ENCODE measurements at regions not wholly inside any gene's neighbourhood (a gene's known extent, or its start where the extent isn't known, plus 50 kb on each side); places are given as distances from the start of the nearest gene placed in this dataset.

DNA sequence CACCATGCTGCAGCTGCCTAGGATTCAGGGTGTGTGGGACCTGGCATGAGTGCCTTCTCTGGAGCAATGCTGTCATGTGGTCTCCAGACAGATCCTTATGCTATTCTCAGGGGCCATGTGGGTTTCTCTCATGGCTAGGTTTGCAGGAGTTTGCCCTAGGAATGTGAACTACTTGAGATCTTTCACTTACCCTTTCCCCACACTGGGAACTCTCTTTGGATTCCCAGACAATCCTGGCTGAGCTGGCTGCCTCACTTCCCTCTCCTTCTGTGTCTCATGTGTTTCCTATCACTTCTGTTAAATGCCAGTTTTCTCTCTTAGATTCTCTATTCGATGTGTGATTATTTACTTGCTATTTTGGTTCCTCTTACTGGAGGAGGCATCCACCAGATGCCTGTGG, 270.2 kb upstream of the RASA1 start:
- Mint-ChIP-seq H3K27me3 (ENCODE audit: low read depth) (peaks cover 8% of the 10 kb centered on the region), H3K9me3 (no peaks in the 10 kb centered on the region)
- no peak for DNase-seq

GRCh38 chr5:86999951-87000350, 267.7 kb upstream of the RASA1 start:
- Mint-ChIP-seq H3K27me3 (ENCODE audit: low read depth) (peaks cover 8% of the 10 kb centered on the region), H3K4me1 (ENCODE audit: low read depth) (no peaks in the 10 kb centered on the region), H3K9me3 (no peaks in the 10 kb centered on the region), H3K4me3 (no peak overlapping the region), H3K36me3 (ENCODE audit: insufficient read depth) (no peaks in the 10 kb centered on the region)
- ATAC-seq, result no peak
- DNase-seq, result no peak

More for the DNA sequence above, 270.2 kb upstream of the RASA1 start:
- no peak for ATAC-seq
- no peak overlapping the region for H3K4me3 Mint-ChIP-seq
- H3K36me3 Mint-ChIP-seq (ENCODE audit: insufficient read depth), result no peaks in the 10 kb centered on the region
- H3K4me1 Mint-ChIP-seq (ENCODE audit: low read depth), result no peaks in the 10 kb centered on the region

DNA sequence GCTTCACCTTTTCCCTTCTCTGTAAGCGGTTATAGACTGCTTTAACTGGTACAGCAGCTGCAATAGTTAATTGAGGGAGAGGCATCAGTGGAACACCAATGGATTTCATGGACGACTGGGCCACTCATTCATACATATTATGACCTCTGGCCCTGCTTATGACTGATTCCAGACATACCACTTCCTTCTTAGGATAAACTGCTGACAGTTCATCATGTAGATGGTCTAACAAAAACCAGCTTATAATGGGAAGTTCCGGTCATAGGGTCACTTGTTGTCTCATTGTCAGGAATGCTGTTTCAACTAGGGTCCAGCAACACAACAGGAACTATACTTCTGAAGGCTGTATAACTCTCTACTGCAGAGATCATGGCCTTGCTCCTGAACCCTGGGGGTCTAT, 265.2 kb upstream of the RASA1 start:
- H3K9me3 Mint-ChIP-seq, result no peaks in the 10 kb centered on the region
- ATAC-seq (no peak), DNase-seq (no peak)
- no peak overlapping the region for H3K4me3 Mint-ChIP-seq
- peaks cover 8% of the 10 kb centered on the region for H3K27me3 Mint-ChIP-seq (ENCODE audit: low read depth)
- H3K4me1 Mint-ChIP-seq (ENCODE audit: low read depth), result no peaks in the 10 kb centered on the region
- no peaks in the 10 kb centered on the region for H3K36me3 Mint-ChIP-seq (ENCODE audit: insufficient read depth)

DNA sequence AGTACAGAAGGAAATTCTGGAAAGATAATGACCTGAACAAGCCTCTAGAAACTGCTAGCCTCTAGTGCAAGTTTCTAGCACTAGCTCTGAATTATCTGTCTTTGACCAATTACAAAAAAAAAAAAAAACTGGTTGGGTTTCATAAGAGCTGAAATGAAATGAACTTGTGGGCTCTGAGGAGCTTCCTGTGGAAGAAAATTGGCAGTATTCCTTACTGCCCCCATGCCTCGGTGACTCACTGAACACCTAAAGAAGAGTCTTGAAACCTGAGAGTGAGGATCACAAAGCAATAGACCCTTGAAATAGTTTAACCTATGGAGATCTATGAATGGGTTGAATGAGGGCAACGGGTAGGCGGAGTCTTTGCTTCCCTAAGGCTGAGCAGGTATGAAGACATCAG, 263.6 kb upstream of the RASA1 start:
- DNase-seq, result no peak
- H3K27me3 Mint-ChIP-seq (ENCODE audit: low read depth), result peaks cover 6% of the 10 kb centered on the region
- H3K4me1 Mint-ChIP-seq (ENCODE audit: low read depth), result no peaks in the 10 kb centered on the region
- no peak for ATAC-seq
- H3K9me3 Mint-ChIP-seq, result no peaks in the 10 kb centered on the region
- no peak overlapping the region for H3K4me3 Mint-ChIP-seq
- H3K36me3 Mint-ChIP-seq (ENCODE audit: insufficient read depth), result no peaks in the 10 kb centered on the region

DNA sequence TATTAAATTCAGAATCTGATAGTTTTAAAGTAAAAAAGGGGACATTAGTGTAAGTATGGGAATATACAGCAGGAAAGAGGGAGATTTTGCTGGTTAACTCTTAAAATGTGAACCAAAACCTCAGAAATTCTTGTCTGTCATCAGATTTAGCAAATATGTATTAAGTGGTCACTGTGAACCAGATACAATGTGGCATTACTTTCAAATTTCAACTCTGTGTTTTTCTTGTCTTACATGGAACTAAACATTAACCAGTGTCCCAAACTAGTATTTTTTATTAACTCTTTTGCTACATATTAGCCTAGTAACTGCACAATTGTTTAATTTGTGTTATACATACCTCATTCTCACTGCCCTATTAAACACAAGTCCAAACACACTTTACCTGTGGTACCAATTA, 259.9 kb upstream of the RASA1 start:
- no peaks in the 10 kb centered on the region for H3K9me3 Mint-ChIP-seq
- no peaks in the 10 kb centered on the region for H3K27me3 Mint-ChIP-seq (ENCODE audit: low read depth)
- no peaks in the 10 kb centered on the region for H3K36me3 Mint-ChIP-seq (ENCODE audit: insufficient read depth)
- no peak overlapping the region for H3K4me3 Mint-ChIP-seq
- ATAC-seq (no peak), DNase-seq (no peak)
- no peaks in the 10 kb centered on the region for H3K4me1 Mint-ChIP-seq (ENCODE audit: low read depth)

DNA sequence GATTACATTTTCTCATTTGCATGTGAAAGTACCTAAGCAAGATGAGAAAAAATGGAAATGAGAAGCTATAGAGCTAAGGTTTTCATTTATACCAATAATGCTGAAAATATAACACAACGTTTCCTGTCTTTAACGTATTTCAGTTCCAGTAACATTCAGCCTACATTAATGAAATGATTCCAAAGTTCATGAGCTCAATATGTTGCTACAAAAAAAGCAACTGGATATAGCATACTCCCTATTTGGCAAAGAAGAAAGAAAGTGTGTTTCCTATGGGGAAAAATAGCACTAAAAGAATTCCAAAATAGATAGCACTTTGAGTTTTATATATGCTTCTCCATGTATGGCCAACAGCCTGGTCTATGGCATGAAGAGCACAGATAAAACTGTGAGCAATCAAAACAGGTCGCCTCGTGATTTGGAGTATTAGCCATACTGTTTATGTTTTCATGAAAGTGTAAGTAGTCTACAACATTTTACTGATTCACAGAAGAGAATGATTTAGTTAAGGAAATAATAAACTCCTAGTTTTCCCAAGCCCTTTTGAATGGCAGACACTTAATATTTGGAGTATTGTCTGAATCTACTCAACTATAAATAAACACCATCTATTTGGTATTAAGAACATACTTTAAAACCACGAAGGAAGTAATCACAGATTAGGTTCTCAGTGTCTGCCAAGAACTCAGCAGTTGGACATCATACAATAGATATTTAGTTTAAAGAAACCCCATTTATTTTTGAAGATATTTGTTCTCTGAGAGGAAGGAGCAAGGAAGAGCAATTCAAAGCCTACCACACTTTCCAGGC, 258.7 kb upstream of the RASA1 start:
- Mint-ChIP-seq H3K9me3 (no peaks in the 10 kb centered on the region), H3K4me1 (ENCODE audit: low read depth) (no peaks in the 10 kb centered on the region), H3K4me3 (no peak overlapping the region), H3K27me3 (ENCODE audit: low read depth) (no peaks in the 10 kb centered on the region), H3K36me3 (ENCODE audit: insufficient read depth) (no peaks in the 10 kb centered on the region)
- ATAC-seq (no peak), DNase-seq (no peak)

GRCh38 chr5:87010736-87011135, 256.9 kb upstream of the RASA1 start:
- ATAC-seq (no peak), DNase-seq (no peak)
- Mint-ChIP-seq H3K9me3 (no peaks in the 10 kb centered on the region), H3K4me3 (no peak overlapping the region), H3K36me3 (ENCODE audit: insufficient read depth) (no peaks in the 10 kb centered on the region), H3K4me1 (ENCODE audit: low read depth) (no peaks in the 10 kb centered on the region), H3K27me3 (ENCODE audit: low read depth) (no peaks in the 10 kb centered on the region)

- H3K27me3 Mint-ChIP-seq (ENCODE audit: low read depth), result no peaks in the 10 kb centered on the region
- H3K4me1 Mint-ChIP-seq (ENCODE audit: low read depth), result peaks cover 14% of the 10 kb centered on the region
- H3K9me3 Mint-ChIP-seq, result no peaks in the 10 kb centered on the region
- no peak overlapping the region for H3K4me3 Mint-ChIP-seq
- DNase-seq, result no peak
- no peak for ATAC-seq
- H3K36me3 Mint-ChIP-seq (ENCODE audit: insufficient read depth), result no peaks in the 10 kb centered on the region
Measured at GRCh38 chr5:87015901-87016300, 251.8 kb upstream of the RASA1 start.

DNA sequence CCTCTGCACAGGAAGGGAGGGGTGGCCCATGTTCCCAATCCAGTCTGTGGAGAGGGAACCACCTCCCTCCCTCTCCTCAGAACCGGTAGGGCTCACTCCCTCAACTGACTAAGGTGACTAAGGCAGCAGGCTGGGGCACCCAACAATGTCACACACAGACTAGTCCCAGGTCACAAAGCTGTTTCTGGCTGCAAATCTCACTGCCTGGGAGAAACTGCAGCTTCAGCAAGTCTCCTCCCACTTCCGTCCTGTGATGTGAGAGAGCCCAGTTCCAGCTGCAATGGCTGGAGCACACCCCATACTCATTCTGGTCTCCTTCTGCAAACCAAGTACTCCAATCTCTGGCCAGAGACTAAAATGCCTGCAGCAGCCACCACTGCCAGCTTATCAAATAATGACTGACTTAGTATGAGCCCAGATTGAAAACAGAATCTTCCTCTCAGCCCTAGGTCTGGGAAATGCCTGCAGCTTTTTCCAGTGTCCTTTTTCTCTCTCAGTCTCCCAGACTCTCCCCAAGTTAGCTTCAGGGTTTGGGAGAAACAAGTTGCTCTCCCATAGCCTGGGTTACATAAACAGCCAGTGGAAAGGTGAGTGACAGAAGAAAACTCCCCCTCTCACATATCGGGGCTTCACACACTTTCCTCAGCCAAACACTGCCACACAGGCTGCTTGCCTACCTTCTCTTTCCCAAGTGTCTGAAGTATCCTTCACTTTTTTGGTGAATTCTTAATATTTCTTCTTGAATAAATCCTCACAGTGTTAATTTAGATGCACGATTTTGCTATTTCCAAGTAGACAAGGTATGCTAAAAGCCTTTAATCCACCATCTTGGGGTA, 247.4 kb upstream of the RASA1 start:
- no peaks in the 10 kb centered on the region for H3K27me3 Mint-ChIP-seq (ENCODE audit: low read depth)
- peaks cover 20% of the 10 kb centered on the region for H3K4me1 Mint-ChIP-seq (ENCODE audit: low read depth)
- peak; percentile 38 to 55 for ATAC-seq
- no peak overlapping the region for H3K4me3 Mint-ChIP-seq
- no peaks in the 10 kb centered on the region for H3K36me3 Mint-ChIP-seq (ENCODE audit: insufficient read depth)
- DNase-seq, result no peak
- peaks cover 3% of the 10 kb centered on the region for H3K9me3 Mint-ChIP-seq

DNA sequence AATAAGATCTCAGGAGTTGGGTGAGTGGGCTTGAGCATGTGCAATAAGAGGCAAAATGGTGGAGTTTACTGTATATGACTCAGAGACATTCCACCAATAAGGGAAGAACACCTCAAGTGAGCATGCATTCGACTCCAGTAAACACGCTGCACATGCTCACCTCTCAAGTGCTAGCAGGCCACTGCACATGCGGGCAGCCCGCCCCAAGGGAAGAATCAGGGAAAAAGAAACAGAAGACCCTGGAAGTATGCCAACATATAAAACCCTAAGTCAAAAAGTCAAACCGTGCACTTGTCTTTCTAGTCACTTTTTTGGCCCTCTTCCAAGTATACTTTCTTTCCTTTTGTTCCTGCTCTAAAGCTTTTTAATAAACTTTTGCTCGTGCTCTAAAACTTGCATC, 245.3 kb upstream of the RASA1 start:
- no peaks in the 10 kb centered on the region for H3K36me3 Mint-ChIP-seq (ENCODE audit: insufficient read depth)
- H3K27me3 Mint-ChIP-seq (ENCODE audit: low read depth), result no peaks in the 10 kb centered on the region
- ATAC-seq (no peak), DNase-seq (no peak)
- H3K9me3 Mint-ChIP-seq, result peaks cover 3% of the 10 kb centered on the region
- no peak overlapping the region for H3K4me3 Mint-ChIP-seq
- peaks cover 22% of the 10 kb centered on the region for H3K4me1 Mint-ChIP-seq (ENCODE audit: low read depth)

- Mint-ChIP-seq H3K4me1 (ENCODE audit: low read depth) (peaks cover 17% of the 10 kb centered on the region), H3K9me3 (peaks cover 3% of the 10 kb centered on the region), H3K4me3 (no peak overlapping the region), H3K36me3 (ENCODE audit: insufficient read depth) (no peaks in the 10 kb centered on the region), H3K27me3 (ENCODE audit: low read depth) (no peaks in the 10 kb centered on the region)
- DNase-seq (no peak), ATAC-seq (peak; percentile 18 to 34)
Measured at GRCh38 chr5:87027570-87027969, 240.1 kb upstream of the RASA1 start.

GRCh38 chr5:87029951-87030350, 237.7 kb upstream of the RASA1 start:
- H3K4me1 Mint-ChIP-seq (ENCODE audit: low read depth), result peaks cover 23% of the 10 kb centered on the region
- no peaks in the 10 kb centered on the region for H3K27me3 Mint-ChIP-seq (ENCODE audit: low read depth)
- no peak for DNase-seq
- no peaks in the 10 kb centered on the region for H3K9me3 Mint-ChIP-seq
- no peak overlapping the region for H3K4me3 Mint-ChIP-seq
- ATAC-seq, result no peak
- no peaks in the 10 kb centered on the region for H3K36me3 Mint-ChIP-seq (ENCODE audit: insufficient read depth)

- H3K36me3 Mint-ChIP-seq (ENCODE audit: insufficient read depth), result no peaks in the 10 kb centered on the region
- DNase-seq, result no peak
- ATAC-seq, result no peak
- H3K27me3 Mint-ChIP-seq (ENCODE audit: low read depth), result no peaks in the 10 kb centered on the region
- H3K4me1 Mint-ChIP-seq (ENCODE audit: low read depth), result peaks cover 29% of the 10 kb centered on the region
- no peak overlapping the region for H3K4me3 Mint-ChIP-seq
- no peaks in the 10 kb centered on the region for H3K9me3 Mint-ChIP-seq
Measured at GRCh38 chr5:87030699-87031098, 237.0 kb upstream of the RASA1 start.

- Mint-ChIP-seq H3K4me3 (no peak overlapping the region), H3K36me3 (ENCODE audit: insufficient read depth) (no peaks in the 10 kb centered on the region), H3K9me3 (no peaks in the 10 kb centered on the region), H3K27me3 (ENCODE audit: low read depth) (no peaks in the 10 kb centered on the region), H3K4me1 (ENCODE audit: low read depth) (peaks cover 19% of the 10 kb centered on the region)
- no peak for ATAC-seq
- DNase-seq, result no peak
Measured at GRCh38 chr5:87034557-87034956, 233.1 kb upstream of the RASA1 start.

- DNase-seq (no peak), ATAC-seq (no peak)
- H3K4me1 Mint-ChIP-seq (ENCODE audit: low read depth), result peaks cover 11% of the 10 kb centered on the region
- no peak overlapping the region for H3K4me3 Mint-ChIP-seq
- no peaks in the 10 kb centered on the region for H3K36me3 Mint-ChIP-seq (ENCODE audit: insufficient read depth)
- H3K27me3 Mint-ChIP-seq (ENCODE audit: low read depth), result no peaks in the 10 kb centered on the region
- no peaks in the 10 kb centered on the region for H3K9me3 Mint-ChIP-seq
Measured at GRCh38 chr5:87042554-87042953, 225.1 kb upstream of the RASA1 start.

All from activated T-cell treated with anti-CD3 and anti-CD28 coated beads, Interleukin-2, amount 50 U/mL, for 4 hours (primary cell).